ENCODE measurements at regions not wholly inside any gene's neighbourhood (a gene's known extent, or its start where the extent isn't known, plus 50 kb on each side); places are given as distances from the start of the nearest gene placed in this dataset.
A peak's percentile ranks its signal among the peaks of the same experiment; 100 is the strongest.

DNA sequence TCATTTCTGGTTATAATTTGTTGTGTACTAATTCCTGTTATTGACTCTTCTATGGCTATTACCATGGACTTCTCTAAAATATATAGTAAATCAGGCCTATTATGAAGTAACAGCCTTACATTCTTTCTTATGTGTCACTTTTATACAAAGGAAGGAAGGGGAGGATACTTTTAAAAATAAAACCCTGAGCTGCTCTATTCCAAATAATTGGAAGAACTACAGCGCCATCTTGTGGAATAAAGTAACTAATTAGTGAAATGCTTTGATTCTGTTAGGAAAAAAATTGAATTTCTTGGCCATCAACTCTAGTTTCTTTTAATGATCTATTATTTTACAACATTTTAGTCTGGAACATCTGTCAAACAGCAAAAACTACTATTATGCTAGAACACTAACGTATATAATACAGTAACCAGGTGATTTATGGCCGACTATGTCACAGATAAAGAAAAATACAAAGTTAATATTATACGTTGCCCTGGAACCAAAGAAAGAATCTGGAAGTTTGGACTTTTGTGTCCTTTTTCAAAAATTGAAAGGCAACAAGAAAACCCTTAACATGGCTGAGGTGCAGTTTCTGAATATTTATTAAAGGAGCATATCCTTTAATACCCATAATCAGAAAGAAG is 55.0 kb upstream of the NELL2 start:
- no peaks in the 10 kb centered on the region for H3K36me3 ChIP-seq (ENCODE audit: low read depth)
- in situ Hi-C loops (cut with MboI) = no loop called here
- WGBS, 2 experiments (ENCODE audit: low coverage in 1 of 2, low lambda C conversion rate in 2 of 2, missing lambda C conversion rate in 2 of 2) = 4 to 6% methylated on average over 4 of the region's 4 CpGs
- no peak overlapping the region for H2AFZ ChIP-seq
- no peak overlapping the region for H3K27ac ChIP-seq
- H3K9me3 ChIP-seq (ENCODE audit: low read depth) = no peaks in the 10 kb centered on the region
- no peaks in the 10 kb centered on the region for H3K79me2 ChIP-seq (ENCODE audit: insufficient read depth)
- no peaks in the 10 kb centered on the region for H4K20me1 ChIP-seq (ENCODE audit: insufficient read depth)
- H3F3A ChIP-seq (ENCODE audit: insufficient read depth) = no peaks in the 10 kb centered on the region
- H3K4me1 ChIP-seq (ENCODE audit: insufficient read depth) = no peaks in the 10 kb centered on the region
- DNase-seq = peak; percentile 91
- no peaks in the 10 kb centered on the region for H3K9me2 ChIP-seq (ENCODE audit: insufficient read depth)
- H3K9ac ChIP-seq = no peak overlapping the region
- TF ChIP-seq EZH2phosphoT487 (IDR thresholded peaks at IDR 0.05; ENCODE audit: insufficient read depth, low read depth) (no peak), EZH2 (IDR thresholded peaks at IDR 0.05; ENCODE audit: insufficient read depth, poor library complexity, severe bottlenecking) (no peak)
- no peak overlapping the region for H3K4me2 ChIP-seq (ENCODE audit: unreplicated experiment)
- no peaks in the 10 kb centered on the region for H3K27me3 ChIP-seq (replicated peaks; ENCODE audit: insufficient read depth)
- H3K4me3 ChIP-seq = no peak overlapping the region

DNA sequence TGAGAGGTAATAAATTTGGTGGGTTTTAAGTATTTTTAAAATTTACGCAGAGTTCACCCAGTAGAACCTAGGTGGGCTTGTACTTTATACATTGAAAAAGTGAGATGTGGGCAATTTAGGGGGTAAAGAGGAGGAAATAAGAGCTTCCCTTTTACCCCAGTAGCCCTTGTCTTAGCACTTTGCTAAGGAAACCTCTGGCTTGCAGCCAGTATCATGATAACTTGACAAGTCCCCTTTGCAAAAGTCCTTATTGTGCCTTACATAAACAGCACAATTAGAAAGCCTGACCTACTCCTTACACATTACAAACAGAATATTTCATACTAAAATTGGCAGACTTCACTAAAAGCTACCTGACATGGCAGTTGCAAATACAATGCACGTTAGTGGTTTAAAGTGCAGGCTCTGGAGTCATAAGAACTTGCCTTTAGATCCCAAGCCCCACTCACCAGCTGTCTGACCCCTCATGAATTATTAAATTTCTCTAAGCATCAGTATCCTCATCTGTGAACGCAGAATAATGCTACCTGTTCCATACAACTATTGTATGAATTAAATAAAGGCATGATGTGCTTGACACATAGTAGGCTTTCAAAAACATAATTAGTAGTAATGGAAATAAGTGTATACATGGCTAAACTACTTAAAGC is 53.2 kb upstream of the NELL2 start:
- no peaks in the 10 kb centered on the region for H3K4me1 ChIP-seq (ENCODE audit: insufficient read depth)
- H3K9me3 ChIP-seq (ENCODE audit: low read depth) = no peaks in the 10 kb centered on the region
- H3K4me2 ChIP-seq (ENCODE audit: unreplicated experiment) = no peak overlapping the region
- H3F3A ChIP-seq (ENCODE audit: insufficient read depth) = no peaks in the 10 kb centered on the region
- no peaks in the 10 kb centered on the region for H3K36me3 ChIP-seq (ENCODE audit: low read depth)
- H3K9me2 ChIP-seq (ENCODE audit: insufficient read depth) = no peaks in the 10 kb centered on the region
- no peak for DNase-seq
- H2AFZ ChIP-seq = no peak overlapping the region
- H3K9ac ChIP-seq = no peak overlapping the region
- WGBS, 2 experiments (ENCODE audit: low coverage in 1 of 2, low lambda C conversion rate in 2 of 2, missing lambda C conversion rate in 2 of 2) = 62% methylated on average over 3 of the region's 3 CpGs
- H3K4me3 ChIP-seq = no peak overlapping the region
- H3K79me2 ChIP-seq (ENCODE audit: insufficient read depth) = no peaks in the 10 kb centered on the region
- in situ Hi-C loops (cut with MboI) = no loop called here
- no peak overlapping the region for H3K27ac ChIP-seq
- H4K20me1 ChIP-seq (ENCODE audit: insufficient read depth) = no peaks in the 10 kb centered on the region
- TF ChIP-seq EZH2phosphoT487 (IDR thresholded peaks at IDR 0.05; ENCODE audit: insufficient read depth, low read depth) = no peak
- no peak for TF ChIP-seq EZH2 (IDR thresholded peaks at IDR 0.05; ENCODE audit: insufficient read depth, poor library complexity, severe bottlenecking)
- H3K27me3 ChIP-seq (replicated peaks; ENCODE audit: insufficient read depth) = no peaks in the 10 kb centered on the region

Measured in GM23248 (cell line).